ENCODE measurements at regions not wholly inside any gene's neighbourhood (a gene's known extent, or its start where the extent isn't known, plus 50 kb on each side); places are given as distances from the start of the nearest gene placed in this dataset.

GRCh38 chr1:218991089-218991488, 182.6 kb upstream of the LYPLAL1 start:
- TF ChIP-seq CHCHD3 (CRISPR knock-in tag; IDR thresholded peaks at IDR 0.05) (no peak), CTCF (IDR thresholded peaks at IDR 0.05 in 2 of 3, conservative IDR thresholded peaks at IDR 0.05 in 1 of 3; ENCODE audit: insufficient read depth in 2 of 3, low read depth in 1 of 3, low read length in 3 of 3) (no peak), BRCA1 (IDR thresholded peaks at IDR 0.05) (no peak), BRCA1 (CRISPR knock-in tag; IDR thresholded peaks at IDR 0.05) (no peak), ELF1 (tag; IDR thresholded peaks at IDR 0.05) (no peak), BCOR (IDR thresholded peaks at IDR 0.05) (no peak), DIDO1 (tag; IDR thresholded peaks at IDR 0.05; ENCODE audit: low read depth) (no peak), ZNF511 (CRISPR knock-in tag; IDR thresholded peaks at IDR 0.05) (no peak), GATA2 (CRISPR knock-in tag; IDR thresholded peaks at IDR 0.05) (no peak)
